Testis (tissue), 2 donors: ENCODE measurements at regions not wholly inside any gene's neighbourhood (a gene's known extent, or its start where the extent isn't known, plus 50 kb on each side); places are given as distances from the start of the nearest gene placed in this dataset.

ENCODE experiments used
- POLR2A ChIP-seq: fragments of 450-650 bp; IDR thresholded peaks from one replicate; pipeline ENCODE4 v1.6.1; 2017; ENCODE audit warnings: antibody characterized with exemption, mild to moderate bottlenecking, moderate library complexity
- TF ChIP-seq, protein P1 (sequence below), 3 experiments: fragments of 450-650 bp in 2 of 3; fragments of 200-600 bp in 1 of 3; sonication (generic) in 1 of 3; IDR thresholded peaks; one replicate each; pipeline ENCODE4 v1.5.1; 2016 to 2019; ENCODE audit warnings: antibody characterized with exemption in 3 of 3, mild to moderate bottlenecking in 2 of 3, moderate library complexity in 1 of 3

DNA sequence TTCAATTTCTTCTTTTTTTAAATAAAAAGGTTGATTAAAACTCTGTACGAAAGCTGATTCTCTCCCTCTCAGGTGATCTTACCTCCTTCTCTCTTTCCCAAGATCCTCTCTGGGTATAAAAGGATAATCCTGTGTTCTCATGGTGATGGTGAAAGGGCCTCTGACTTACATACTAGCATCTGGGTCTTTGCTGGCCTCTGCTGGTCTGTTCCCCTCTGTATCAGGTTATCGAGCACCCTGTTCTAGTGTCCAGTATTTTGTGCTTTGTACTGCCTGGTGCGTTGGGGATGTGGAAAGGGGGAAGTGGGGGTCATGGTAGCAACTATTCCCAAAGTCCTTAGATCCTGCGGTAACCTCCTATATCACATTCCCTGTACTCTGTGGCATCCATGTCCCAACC is 328.9 kb downstream of the NR2F1-AS1 start:
- TF ChIP-seq, protein P1, sequence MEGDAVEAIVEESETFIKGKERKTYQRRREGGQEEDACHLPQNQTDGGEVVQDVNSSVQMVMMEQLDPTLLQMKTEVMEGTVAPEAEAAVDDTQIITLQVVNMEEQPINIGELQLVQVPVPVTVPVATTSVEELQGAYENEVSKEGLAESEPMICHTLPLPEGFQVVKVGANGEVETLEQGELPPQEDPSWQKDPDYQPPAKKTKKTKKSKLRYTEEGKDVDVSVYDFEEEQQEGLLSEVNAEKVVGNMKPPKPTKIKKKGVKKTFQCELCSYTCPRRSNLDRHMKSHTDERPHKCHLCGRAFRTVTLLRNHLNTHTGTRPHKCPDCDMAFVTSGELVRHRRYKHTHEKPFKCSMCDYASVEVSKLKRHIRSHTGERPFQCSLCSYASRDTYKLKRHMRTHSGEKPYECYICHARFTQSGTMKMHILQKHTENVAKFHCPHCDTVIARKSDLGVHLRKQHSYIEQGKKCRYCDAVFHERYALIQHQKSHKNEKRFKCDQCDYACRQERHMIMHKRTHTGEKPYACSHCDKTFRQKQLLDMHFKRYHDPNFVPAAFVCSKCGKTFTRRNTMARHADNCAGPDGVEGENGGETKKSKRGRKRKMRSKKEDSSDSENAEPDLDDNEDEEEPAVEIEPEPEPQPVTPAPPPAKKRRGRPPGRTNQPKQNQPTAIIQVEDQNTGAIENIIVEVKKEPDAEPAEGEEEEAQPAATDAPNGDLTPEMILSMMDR (IDR thresholded peaks at IDR 0.05): no peak
- no peak for TF ChIP-seq POLR2A
